HL-60 (cell line): ENCODE measurements at regions not wholly inside any gene's neighbourhood (a gene's known extent, or its start where the extent isn't known, plus 50 kb on each side); places are given as distances from the start of the nearest gene placed in this dataset.

ENCODE experiments used
- DNase-seq, 2 experiments: peaks; one replicate each; pipeline ENCODE4 v3.0.0-alpha.2; 2010 to 2020; ENCODE audit warnings: low read depth in 1 of 2, low spot score in 1 of 2
- H3K27ac ChIP-seq: fragments of 250-450 bp; sonication (Bioruptor Pico); replicated peaks from 2 replicates; pipeline ENCODE4 v1.5.1; 2020; ENCODE audit warnings: mild to moderate bottlenecking, moderate library complexity
- H3K27me3 ChIP-seq: fragments of 250-450 bp; sonication (Bioruptor Pico); 2 replicates; pipeline ENCODE4 v1.5.1; 2021; ENCODE audit warnings: mild to moderate bottlenecking, moderate library complexity; ENCODE audit not compliant: insufficient read depth, poor library complexity, severe bottlenecking
- H3K4me3 ChIP-seq: replicated peaks from 2 replicates; pipeline ENCODE4 v1.5.1; 2011; ENCODE audit warnings: mild to moderate bottlenecking, control low read depth, low read length; ENCODE audit not compliant: insufficient read depth
- GABPA ChIP-seq: IDR thresholded peaks from 2 replicates; pipeline ENCODE4 v1.6.1; 2012; ENCODE audit warnings: low read depth
- POLR2AphosphoS5 ChIP-seq: IDR thresholded peaks from 2 replicates; pipeline ENCODE4 v1.6.1; 2012; ENCODE audit warnings: low read depth
- SPI1 ChIP-seq: IDR thresholded peaks from 2 replicates; pipeline ENCODE4 v1.6.1; 2012; ENCODE audit warnings: low read depth, mild to moderate bottlenecking, borderline replicate concordance
- TF ChIP-seq, protein P1 (sequence below): IDR thresholded peaks from one replicate; pipeline ENCODE4 v1.5.1; 2011; ENCODE audit warnings: low read length, control low read depth, inconsistent platforms; ENCODE audit not compliant: insufficient read depth
- TF ChIP-seq, protein P2 (sequence below): IDR thresholded peaks from 2 replicates; pipeline ENCODE4 v1.6.1; 2012; ENCODE audit warnings: low read depth; ENCODE audit not compliant: insufficient replicate concordance

DNA sequence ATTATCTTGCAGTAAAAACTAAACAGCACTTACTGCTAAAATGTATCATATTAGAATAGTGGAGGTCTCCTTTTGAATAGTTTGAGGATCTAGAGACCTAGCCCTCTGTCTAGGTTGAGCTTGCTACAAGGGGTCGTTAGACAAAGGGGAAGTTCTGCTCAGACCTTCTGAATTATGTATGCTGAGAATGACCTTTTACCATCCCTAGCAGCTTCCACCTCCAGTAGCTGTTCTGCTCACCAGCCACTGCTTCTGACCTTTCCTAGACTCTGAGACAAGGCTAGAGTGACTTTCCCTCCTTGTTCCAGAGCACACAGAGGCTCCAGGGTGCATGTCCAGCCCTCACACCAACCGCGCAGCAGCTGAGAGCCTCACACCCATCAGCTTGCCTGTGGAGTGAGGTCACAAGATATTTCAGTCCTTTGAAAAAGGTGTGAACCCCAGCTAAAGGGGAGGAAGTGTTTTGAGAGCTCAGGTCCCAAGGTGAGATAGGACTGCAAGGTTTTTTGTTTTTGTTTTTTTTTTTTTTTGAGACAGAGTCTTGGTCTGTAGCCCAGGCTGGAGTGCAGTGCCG, 289.3 kb upstream of the TNP1 start:
- H3K4me3 ChIP-seq = no peak overlapping the region
- H3K27me3 ChIP-seq = no peaks in the 10 kb centered on the region
- no peak for DNase-seq
- no peak overlapping the region for H3K27ac ChIP-seq
- TF ChIP-seq GABPA (no peak), SPI1 (no peak), POLR2AphosphoS5 (no peak)
- TF ChIP-seq, protein P1, sequence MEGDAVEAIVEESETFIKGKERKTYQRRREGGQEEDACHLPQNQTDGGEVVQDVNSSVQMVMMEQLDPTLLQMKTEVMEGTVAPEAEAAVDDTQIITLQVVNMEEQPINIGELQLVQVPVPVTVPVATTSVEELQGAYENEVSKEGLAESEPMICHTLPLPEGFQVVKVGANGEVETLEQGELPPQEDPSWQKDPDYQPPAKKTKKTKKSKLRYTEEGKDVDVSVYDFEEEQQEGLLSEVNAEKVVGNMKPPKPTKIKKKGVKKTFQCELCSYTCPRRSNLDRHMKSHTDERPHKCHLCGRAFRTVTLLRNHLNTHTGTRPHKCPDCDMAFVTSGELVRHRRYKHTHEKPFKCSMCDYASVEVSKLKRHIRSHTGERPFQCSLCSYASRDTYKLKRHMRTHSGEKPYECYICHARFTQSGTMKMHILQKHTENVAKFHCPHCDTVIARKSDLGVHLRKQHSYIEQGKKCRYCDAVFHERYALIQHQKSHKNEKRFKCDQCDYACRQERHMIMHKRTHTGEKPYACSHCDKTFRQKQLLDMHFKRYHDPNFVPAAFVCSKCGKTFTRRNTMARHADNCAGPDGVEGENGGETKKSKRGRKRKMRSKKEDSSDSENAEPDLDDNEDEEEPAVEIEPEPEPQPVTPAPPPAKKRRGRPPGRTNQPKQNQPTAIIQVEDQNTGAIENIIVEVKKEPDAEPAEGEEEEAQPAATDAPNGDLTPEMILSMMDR = no peak
- TF ChIP-seq, protein P2, sequence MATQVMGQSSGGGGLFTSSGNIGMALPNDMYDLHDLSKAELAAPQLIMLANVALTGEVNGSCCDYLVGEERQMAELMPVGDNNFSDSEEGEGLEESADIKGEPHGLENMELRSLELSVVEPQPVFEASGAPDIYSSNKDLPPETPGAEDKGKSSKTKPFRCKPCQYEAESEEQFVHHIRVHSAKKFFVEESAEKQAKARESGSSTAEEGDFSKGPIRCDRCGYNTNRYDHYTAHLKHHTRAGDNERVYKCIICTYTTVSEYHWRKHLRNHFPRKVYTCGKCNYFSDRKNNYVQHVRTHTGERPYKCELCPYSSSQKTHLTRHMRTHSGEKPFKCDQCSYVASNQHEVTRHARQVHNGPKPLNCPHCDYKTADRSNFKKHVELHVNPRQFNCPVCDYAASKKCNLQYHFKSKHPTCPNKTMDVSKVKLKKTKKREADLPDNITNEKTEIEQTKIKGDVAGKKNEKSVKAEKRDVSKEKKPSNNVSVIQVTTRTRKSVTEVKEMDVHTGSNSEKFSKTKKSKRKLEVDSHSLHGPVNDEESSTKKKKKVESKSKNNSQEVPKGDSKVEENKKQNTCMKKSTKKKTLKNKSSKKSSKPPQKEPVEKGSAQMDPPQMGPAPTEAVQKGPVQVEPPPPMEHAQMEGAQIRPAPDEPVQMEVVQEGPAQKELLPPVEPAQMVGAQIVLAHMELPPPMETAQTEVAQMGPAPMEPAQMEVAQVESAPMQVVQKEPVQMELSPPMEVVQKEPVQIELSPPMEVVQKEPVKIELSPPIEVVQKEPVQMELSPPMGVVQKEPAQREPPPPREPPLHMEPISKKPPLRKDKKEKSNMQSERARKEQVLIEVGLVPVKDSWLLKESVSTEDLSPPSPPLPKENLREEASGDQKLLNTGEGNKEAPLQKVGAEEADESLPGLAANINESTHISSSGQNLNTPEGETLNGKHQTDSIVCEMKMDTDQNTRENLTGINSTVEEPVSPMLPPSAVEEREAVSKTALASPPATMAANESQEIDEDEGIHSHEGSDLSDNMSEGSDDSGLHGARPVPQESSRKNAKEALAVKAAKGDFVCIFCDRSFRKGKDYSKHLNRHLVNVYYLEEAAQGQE = no peak

DNA sequence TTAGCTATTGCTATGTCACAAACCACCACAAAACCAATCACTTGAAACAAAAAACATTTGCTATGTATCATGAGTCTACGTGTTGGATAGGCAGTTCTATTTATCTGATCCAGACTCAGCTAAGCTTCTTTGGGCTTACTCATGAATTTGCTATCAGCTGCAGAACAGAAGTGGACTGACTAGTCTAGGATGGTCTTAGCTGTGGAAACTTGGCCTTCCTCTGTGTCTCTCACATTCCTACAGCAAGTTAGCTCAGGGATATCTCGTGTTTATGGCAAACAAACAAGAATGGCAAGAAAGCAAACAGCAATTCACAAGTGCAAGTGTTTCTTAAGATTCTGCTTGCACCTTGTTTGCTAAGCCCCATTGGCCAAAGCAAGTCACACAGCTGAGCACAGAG, 288.0 kb upstream of the TNP1 start:
- no peak for DNase-seq
- Histone ChIP-seq H3K27me3 (no peaks in the 10 kb centered on the region), H3K27ac (no peak overlapping the region), H3K4me3 (no peak overlapping the region)
- TF ChIP-seq, protein P2 = no peak
- TF ChIP-seq POLR2AphosphoS5 (no peak), SPI1 (no peak), GABPA (no peak)
- TF ChIP-seq, protein P1 = no peak

DNA sequence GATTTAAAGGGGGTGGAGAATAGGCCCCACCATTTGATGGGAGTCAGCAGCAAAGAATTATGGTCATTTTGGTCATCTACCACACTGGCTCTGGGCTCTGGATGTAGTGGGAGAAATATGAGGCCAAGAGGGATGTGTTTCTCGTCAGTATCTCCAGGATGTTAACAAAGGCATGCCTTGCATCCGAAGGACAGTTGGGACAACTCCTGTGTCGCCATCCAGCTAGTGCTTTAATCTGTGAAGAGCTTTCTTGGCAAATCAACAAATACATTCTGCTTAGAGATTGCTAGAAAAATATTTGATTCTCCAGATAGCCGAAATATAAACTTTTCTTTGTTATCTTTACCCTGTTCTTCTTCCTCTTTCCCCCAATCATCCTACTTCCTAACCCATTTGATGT, 287.1 kb upstream of the TNP1 start:
- H3K27ac ChIP-seq = no peak overlapping the region
- TF ChIP-seq, protein P2 = no peak
- no peak for TF ChIP-seq POLR2AphosphoS5
- no peak overlapping the region for H3K4me3 ChIP-seq
- no peaks in the 10 kb centered on the region for H3K27me3 ChIP-seq
- DNase-seq = no peak
